ENCODE measurements at regions not wholly inside any gene's neighbourhood (a gene's known extent, or its start where the extent isn't known, plus 50 kb on each side); places are given as distances from the start of the nearest gene placed in this dataset.

- Histone ChIP-seq H3K4me1 (ENCODE audit: insufficient read depth, low read length) (no peaks in the 10 kb centered on the region), H2AK5ac (ENCODE audit: insufficient read length, low read length) (no peak overlapping the region), H2BK5ac (ENCODE audit: insufficient read length, low read length) (no peak overlapping the region), H3K4ac (ENCODE audit: low read depth, low read length) (no peak overlapping the region), H4K20me1 (ENCODE audit: control insufficient read depth, insufficient read depth, insufficient read length) (no peaks in the 10 kb centered on the region), H3K79me1 (ENCODE audit: insufficient read depth, low read depth, low read length, poor library complexity, severe bottlenecking) (no peaks in the 10 kb centered on the region), H3T11ph (ENCODE audit: low read length) (no peak overlapping the region), H3K79me2 (ENCODE audit: insufficient read depth, low read length) (no peaks in the 10 kb centered on the region), H3K23ac (ENCODE audit: insufficient read length, low read depth, low read length) (no peak overlapping the region), H3K18ac (ENCODE audit: insufficient read length, low read depth, low read length) (no peak overlapping the region), H3K23me2 (ENCODE audit: insufficient read length, low read depth, low read length, poor library complexity, severe bottlenecking) (no peaks in the 10 kb centered on the region), H2BK20ac (ENCODE audit: low read depth, low read length, poor library complexity, severe bottlenecking) (no peak overlapping the region), H2BK15ac (ENCODE audit: low read depth, low read length) (no peak overlapping the region), H3K9ac (ENCODE audit: extremely low read depth, insufficient read length, low read length) (no peak overlapping the region), H3K27ac (ENCODE audit: insufficient read length, low read depth, low read length) (no peak overlapping the region), H4K5ac (ENCODE audit: insufficient read length, low read depth, low read length) (no peak overlapping the region), H3K9me3 (ENCODE audit: control insufficient read depth, low read depth, low read length) (no peaks in the 10 kb centered on the region), H2BK12ac (ENCODE audit: insufficient read length, low read depth, low read length) (no peak overlapping the region), H3K14ac (ENCODE audit: insufficient read depth, low read length) (no peak overlapping the region), H2AFZ (ENCODE audit: low read length) (no peak overlapping the region), H2BK120ac (ENCODE audit: low read depth, low read length, poor library complexity, severe bottlenecking) (no peak overlapping the region), H4K91ac (ENCODE audit: insufficient read length, low read depth, low read length) (no peak overlapping the region), H3K27me3 (ENCODE audit: insufficient read depth, low read length) (no peaks in the 10 kb centered on the region), H4K8ac (replicated peaks; ENCODE audit: insufficient read length, low read depth, low read length) (no peak overlapping the region), H3K56ac (ENCODE audit: insufficient read length, low read depth, low read length) (no peak overlapping the region), H3K4me2 (ENCODE audit: insufficient read depth, insufficient read length, low read length) (no peak overlapping the region)
- Mint-ChIP-seq H3K4me1 (peaks cover 14 to 17% of the 10 kb centered on the region in 2 experiments), H3K27me3 (ENCODE audit: low read depth) (no peaks in the 10 kb centered on the region), H3K9me3 (no peaks in the 10 kb centered on the region), H3K27ac (no peak overlapping the region), H3K4me3 (no peak overlapping the region), H3K36me3 (ENCODE audit: insufficient read depth in 1 of 3, low read depth in 3 of 3) (no peaks in the 10 kb centered on the region)
- no peak for DNase-seq
- TF ChIP-seq, protein P1, sequence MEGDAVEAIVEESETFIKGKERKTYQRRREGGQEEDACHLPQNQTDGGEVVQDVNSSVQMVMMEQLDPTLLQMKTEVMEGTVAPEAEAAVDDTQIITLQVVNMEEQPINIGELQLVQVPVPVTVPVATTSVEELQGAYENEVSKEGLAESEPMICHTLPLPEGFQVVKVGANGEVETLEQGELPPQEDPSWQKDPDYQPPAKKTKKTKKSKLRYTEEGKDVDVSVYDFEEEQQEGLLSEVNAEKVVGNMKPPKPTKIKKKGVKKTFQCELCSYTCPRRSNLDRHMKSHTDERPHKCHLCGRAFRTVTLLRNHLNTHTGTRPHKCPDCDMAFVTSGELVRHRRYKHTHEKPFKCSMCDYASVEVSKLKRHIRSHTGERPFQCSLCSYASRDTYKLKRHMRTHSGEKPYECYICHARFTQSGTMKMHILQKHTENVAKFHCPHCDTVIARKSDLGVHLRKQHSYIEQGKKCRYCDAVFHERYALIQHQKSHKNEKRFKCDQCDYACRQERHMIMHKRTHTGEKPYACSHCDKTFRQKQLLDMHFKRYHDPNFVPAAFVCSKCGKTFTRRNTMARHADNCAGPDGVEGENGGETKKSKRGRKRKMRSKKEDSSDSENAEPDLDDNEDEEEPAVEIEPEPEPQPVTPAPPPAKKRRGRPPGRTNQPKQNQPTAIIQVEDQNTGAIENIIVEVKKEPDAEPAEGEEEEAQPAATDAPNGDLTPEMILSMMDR (conservative IDR thresholded peaks at IDR 0.05) = no peak
- WGBS (ENCODE audit: extremely low coverage, insufficient read length, low lambda C conversion rate) = no CpG with 5 or more reads among the region's 7 CpGs
Observed at GRCh38 chr5:109924237-109925107, 234.7 kb downstream of the MAN2A1 start.

Data from H9 (cell line).